ENCODE measurements at regions not wholly inside any gene's neighbourhood (a gene's known extent, or its start where the extent isn't known, plus 50 kb on each side); places are given as distances from the start of the nearest gene placed in this dataset.

GRCh38 chr5:89229331-89230070 lies 346.5 kb upstream of the MEF2C start:
- Histone ChIP-seq H3K27me3 (ENCODE audit: control insufficient read depth, insufficient read depth, low read length) (no peaks in the 10 kb centered on the region), H3K36me3 (ENCODE audit: control insufficient read depth, insufficient read depth, low read length) (no peaks in the 10 kb centered on the region), H3K4me3 (ENCODE audit: low read depth, low read length) (no peak overlapping the region)
- POLR2A ChIA-PET = no interaction called here
- CTCF ChIA-PET = no interaction called here
- TF ChIP-seq CTCF (IDR thresholded peaks at IDR 0.05; ENCODE audit: insufficient read depth, low read depth, low read length) = no peak
- DNase-seq (ENCODE audit: low read depth) = no peak

- Histone ChIP-seq H3K4me3 (ENCODE audit: low read depth, low read length) (no peak overlapping the region), H3K36me3 (ENCODE audit: control insufficient read depth, insufficient read depth, low read length) (no peaks in the 10 kb centered on the region), H3K27me3 (ENCODE audit: control insufficient read depth, insufficient read depth, low read length) (no peaks in the 10 kb centered on the region)
- POLR2A ChIA-PET = no interaction called here
- no peak for DNase-seq (ENCODE audit: low read depth)
- CTCF ChIA-PET = no interaction called here
- TF ChIP-seq CTCF (IDR thresholded peaks at IDR 0.05; ENCODE audit: insufficient read depth, low read depth, low read length) = no peak
Measured at GRCh38 chr5:89228355-89228754, 345.4 kb upstream of the MEF2C start.

GRCh38 chr5:89218364-89218763 lies 335.4 kb upstream of the MEF2C start:
- Histone ChIP-seq H3K4me3 (ENCODE audit: low read depth, low read length) (no peak overlapping the region), H3K27me3 (ENCODE audit: control insufficient read depth, insufficient read depth, low read length) (no peaks in the 10 kb centered on the region), H3K36me3 (ENCODE audit: control insufficient read depth, insufficient read depth, low read length) (no peaks in the 10 kb centered on the region)
- ChIA-PET POLR2A (no interaction called here), CTCF (interaction anchor here (0.6 kb wide), 1 partner anchor 280 kb away, joined by 4 read pairs; no protein-coding TSS in a partner anchor)
- DNase-seq (ENCODE audit: low read depth) = no peak
- no peak for TF ChIP-seq CTCF (IDR thresholded peaks at IDR 0.05; ENCODE audit: insufficient read depth, low read depth, low read length)

GRCh38 chr5:89216606-89217005 lies 333.6 kb upstream of the MEF2C start:
- CTCF ChIA-PET = no interaction called here
- Histone ChIP-seq H3K36me3 (ENCODE audit: control insufficient read depth, insufficient read depth, low read length) (no peaks in the 10 kb centered on the region), H3K4me3 (ENCODE audit: low read depth, low read length) (no peak overlapping the region), H3K27me3 (ENCODE audit: control insufficient read depth, insufficient read depth, low read length) (no peaks in the 10 kb centered on the region)
- POLR2A ChIA-PET = no interaction called here
- DNase-seq (ENCODE audit: low read depth) = no peak
- TF ChIP-seq CTCF (IDR thresholded peaks at IDR 0.05; ENCODE audit: insufficient read depth, low read depth, low read length) = no peak

GRCh38 chr5:89213573-89213972 lies 330.6 kb upstream of the MEF2C start:
- POLR2A ChIA-PET = no interaction called here
- TF ChIP-seq CTCF (IDR thresholded peaks at IDR 0.05; ENCODE audit: insufficient read depth, low read depth, low read length) = no peak
- CTCF ChIA-PET = no interaction called here

More at GRCh38 chr5:89213573-89213972, 330.6 kb upstream of the MEF2C start:
- Histone ChIP-seq H3K27me3 (ENCODE audit: control insufficient read depth, insufficient read depth, low read length) (no peaks in the 10 kb centered on the region), H3K36me3 (ENCODE audit: control insufficient read depth, insufficient read depth, low read length) (no peaks in the 10 kb centered on the region), H3K4me3 (ENCODE audit: low read depth, low read length) (no peak overlapping the region)
- DNase-seq (ENCODE audit: low read depth) = peak; percentile 46

Data from BJ (cell line).